A673 (cell line): ENCODE measurements at regions not wholly inside any gene's neighbourhood (a gene's known extent, or its start where the extent isn't known, plus 50 kb on each side); places are given as distances from the start of the nearest gene placed in this dataset.

Experiments used
- CTCF ChIP-seq: fragments of 300-800, 200-600 bp; sonication (generic); conservative IDR thresholded peaks from 2 replicates; pipeline ENCODE4 v1.5.1; 2017; ENCODE audit warnings: low read depth, mild to moderate bottlenecking, antibody characterized with exemption, low read length, moderate library complexity, mixed read lengths
- EZH2 ChIP-seq: fragments of 200-600 bp; sonication (generic); IDR thresholded peaks from 2 replicates; pipeline ENCODE4 v1.6.1; 2017; ENCODE audit warnings: borderline replicate concordance, low read depth, mild to moderate bottlenecking, mixed read lengths, antibody characterized with exemption, low read length; ENCODE audit not compliant: poor library complexity, severe bottlenecking

DNA sequence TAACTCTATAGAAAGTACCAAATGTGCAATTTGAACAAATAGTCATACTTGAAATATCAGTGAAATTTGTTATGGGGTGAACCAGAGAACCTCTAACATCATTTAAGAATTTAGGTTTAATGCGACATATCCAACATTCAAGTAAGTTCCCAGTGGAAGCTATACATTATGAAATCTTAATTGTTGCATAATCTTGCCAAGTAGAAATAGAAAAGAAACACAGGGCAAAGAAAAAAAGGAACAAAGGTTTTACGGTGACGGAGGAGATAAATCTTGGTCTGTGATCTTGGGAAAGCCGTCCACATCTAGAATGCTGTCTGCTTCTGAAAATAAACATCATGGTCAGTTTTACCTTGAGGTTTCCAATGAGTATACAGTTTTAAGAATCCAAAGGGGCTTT, 445.7 kb downstream of the RFC3 start:
- TF ChIP-seq CTCF (no peak), EZH2 (no peak)
